ENCODE measurements at regions not wholly inside any gene's neighbourhood (a gene's known extent, or its start where the extent isn't known, plus 50 kb on each side); places are given as distances from the start of the nearest gene placed in this dataset.

GRCh38 chr6:168255283-168255881 lies 64.2 kb downstream of the DACT2 start:
- TF ChIP-seq CTCF (IDR thresholded peaks at IDR 0.05; ENCODE audit: control extremely low read depth, extremely low read depth, low read depth, missing control alignments): no peak
- POLR2A ChIA-PET: no interaction called here
- DNase-seq (ENCODE audit: extremely low spot score): no peak
- CTCF ChIA-PET: no interaction called here

- ChIA-PET POLR2A (interaction anchor here (0.5 kb wide), 1 partner anchor 1232 kb away, joined by 11 read pairs; no protein-coding TSS in a partner anchor), CTCF (no interaction called here)
- DNase-seq (ENCODE audit: extremely low spot score): no peak
- TF ChIP-seq CTCF (IDR thresholded peaks at IDR 0.05; ENCODE audit: control extremely low read depth, extremely low read depth, low read depth, missing control alignments): no peak
These were observed 67.3 kb downstream of the DACT2 start for GRCh38 chr6:168252267-168252666.

- POLR2A ChIA-PET: no interaction called here
- CTCF ChIA-PET: no interaction called here
- no peak for TF ChIP-seq CTCF (IDR thresholded peaks at IDR 0.05; ENCODE audit: control extremely low read depth, extremely low read depth, low read depth, missing control alignments)
- no peak for DNase-seq (ENCODE audit: extremely low spot score)
These were observed 69.3 kb downstream of the DACT2 start for GRCh38 chr6:168250250-168250649.

- POLR2A ChIA-PET: no interaction called here
- CTCF ChIA-PET: no interaction called here
- no peak for TF ChIP-seq CTCF (IDR thresholded peaks at IDR 0.05; ENCODE audit: control extremely low read depth, extremely low read depth, low read depth, missing control alignments)
- DNase-seq (ENCODE audit: extremely low spot score): no peak
These were observed 69.8 kb downstream of the DACT2 start for GRCh38 chr6:168249746-168250145.

- no peak for TF ChIP-seq CTCF (IDR thresholded peaks at IDR 0.05; ENCODE audit: control extremely low read depth, extremely low read depth, low read depth, missing control alignments)
- no peak for DNase-seq (ENCODE audit: extremely low spot score)
- CTCF ChIA-PET: no interaction called here
- POLR2A ChIA-PET: no interaction called here
These were observed 71.4 kb downstream of the DACT2 start for GRCh38 chr6:168248148-168248620.

- CTCF ChIA-PET: no interaction called here
- DNase-seq (ENCODE audit: extremely low spot score): no peak
- POLR2A ChIA-PET: no interaction called here
- TF ChIP-seq CTCF (IDR thresholded peaks at IDR 0.05; ENCODE audit: control extremely low read depth, extremely low read depth, low read depth, missing control alignments): no peak
These were observed 72.0 kb downstream of the DACT2 start for GRCh38 chr6:168247443-168248147.

All from GM10248 (cell line).